GM08714 (cell line): ENCODE measurements at regions not wholly inside any gene's neighbourhood (a gene's known extent, or its start where the extent isn't known, plus 50 kb on each side); places are given as distances from the start of the nearest gene placed in this dataset.
"Not testable (repeated sequence)": the region's sequence is repeated elsewhere in the genome, so short reads cannot be mapped to it uniquely, and the experiment has no call there.

ENCODE experiments used
- H3K4me3 ChIP-seq: fragments of 200-500 bp; sonication (Bioruptor generic); 2 replicates; pipeline ENCODE4 v1.5.1; 2014; ENCODE audit warnings: mild to moderate bottlenecking, low read length, inconsistent platforms
- ZNF274 ChIP-seq: IDR thresholded peaks from 2 replicates; pipeline ENCODE4 v1.6.1; 2012; ENCODE audit warnings: mild to moderate bottlenecking, low read depth, low read length

DNA sequence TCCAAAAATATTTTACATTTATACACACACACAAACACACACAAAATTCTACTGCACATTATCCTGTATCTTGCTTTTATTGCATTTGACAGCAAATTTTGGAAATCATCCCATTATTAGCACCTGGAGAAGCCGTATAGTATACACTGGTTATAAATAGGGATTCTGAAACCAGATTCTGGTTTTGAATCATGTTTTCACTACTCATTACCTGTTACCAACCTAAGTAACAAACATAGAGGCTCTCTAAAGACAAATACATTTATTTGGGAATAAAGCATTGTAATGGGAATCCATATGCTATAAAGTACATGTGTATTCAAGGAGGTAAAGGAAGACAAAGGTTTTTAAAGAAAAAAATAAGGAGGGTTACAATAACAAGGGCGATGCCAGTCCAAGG is 106.8 kb downstream of the OR2B2 start:
- no peak overlapping the region for H3K4me3 ChIP-seq
- TF ChIP-seq ZNF274: no peak

- H3K4me3 ChIP-seq: no peak overlapping the region
- no peak for TF ChIP-seq ZNF274
Observed at GRCh38 chr6:27804851-27805250, 107.3 kb downstream of the OR2B2 start.

- TF ChIP-seq ZNF274: no peak
- H3K4me3 ChIP-seq: no peak overlapping the region
Observed at GRCh38 chr6:27800731-27801373, 111.3 kb downstream of the OR2B2 start.

- H3K4me3 ChIP-seq: no peak overlapping the region
- no peak for TF ChIP-seq ZNF274
Observed at GRCh38 chr6:27797960-27798359, 114.2 kb downstream of the OR2B2 start.

GRCh38 chr6:27796736-27797481 is 115.3 kb downstream of the OR2B2 start:
- H3K4me3 ChIP-seq: not testable (repeated sequence)

- TF ChIP-seq ZNF274: no peak
Observed at GRCh38 chr6:27795697-27796494, 116.3 kb downstream of the OR2B2 start.

GRCh38 chr6:27791182-27791943 is 120.8 kb downstream of the OR2B2 start:
- H3K4me3 ChIP-seq: peak overlapping the region; percentile 86
- no peak for TF ChIP-seq ZNF274

More at GRCh38 chr6:27795697-27796494, 116.3 kb downstream of the OR2B2 start:
- H3K4me3 ChIP-seq: no peak overlapping the region

DNA sequence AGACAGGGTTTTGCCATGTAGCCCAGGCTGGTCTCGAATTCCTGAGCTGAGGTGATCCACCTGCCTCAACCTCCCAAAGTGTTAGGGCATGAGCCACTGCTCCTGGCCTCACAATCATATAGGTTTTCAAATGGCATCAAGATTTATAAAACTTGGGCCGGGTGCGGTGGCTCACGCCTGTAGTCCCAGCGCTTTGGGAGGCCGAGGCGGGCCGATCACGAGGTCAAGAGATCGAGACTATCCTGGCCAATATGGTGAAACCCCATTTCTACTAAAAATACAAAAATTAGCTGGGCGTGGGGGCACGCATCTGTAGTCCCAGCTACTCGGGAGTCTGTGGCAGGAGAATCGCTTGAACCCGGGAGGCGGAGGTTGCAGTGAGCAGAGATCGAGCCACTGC is 123.8 kb downstream of the OR2B2 start:
- H3K4me3 ChIP-seq: not testable (repeated sequence)

GRCh38 chr6:27786048-27786447 is 126.1 kb downstream of the OR2B2 start:
- no peak for TF ChIP-seq ZNF274
- H3K4me3 ChIP-seq: no peak overlapping the region

DNA sequence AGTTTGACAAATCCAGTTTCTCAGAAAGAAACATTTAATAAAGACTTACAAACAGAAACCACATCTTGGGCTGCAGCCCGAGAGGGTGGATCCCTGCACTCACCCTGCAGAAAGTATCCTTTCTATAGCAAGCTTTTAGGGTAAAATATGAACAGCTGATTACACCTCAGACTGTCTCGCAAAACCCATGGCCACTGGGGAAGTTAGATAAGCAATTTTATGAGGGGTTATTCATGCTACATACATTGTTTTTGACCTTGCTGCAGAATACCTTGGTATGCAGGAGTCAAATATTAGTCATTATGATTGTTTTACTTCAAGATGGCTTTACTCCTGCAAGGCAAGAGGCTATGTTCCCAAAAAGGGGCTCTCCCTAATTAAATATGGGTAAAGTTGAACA is 126.9 kb downstream of the OR2B2 start:
- TF ChIP-seq ZNF274: no peak
- no peak overlapping the region for H3K4me3 ChIP-seq

- no peak for TF ChIP-seq ZNF274
- no peak overlapping the region for H3K4me3 ChIP-seq
Observed at GRCh38 chr6:27782748-27783147, 129.4 kb downstream of the OR2B2 start.

- no peak for TF ChIP-seq ZNF274
- H3K4me3 ChIP-seq: no peak overlapping the region
Observed at GRCh38 chr6:27778625-27779417, 133.4 kb downstream of the OR2B2 start.

DNA sequence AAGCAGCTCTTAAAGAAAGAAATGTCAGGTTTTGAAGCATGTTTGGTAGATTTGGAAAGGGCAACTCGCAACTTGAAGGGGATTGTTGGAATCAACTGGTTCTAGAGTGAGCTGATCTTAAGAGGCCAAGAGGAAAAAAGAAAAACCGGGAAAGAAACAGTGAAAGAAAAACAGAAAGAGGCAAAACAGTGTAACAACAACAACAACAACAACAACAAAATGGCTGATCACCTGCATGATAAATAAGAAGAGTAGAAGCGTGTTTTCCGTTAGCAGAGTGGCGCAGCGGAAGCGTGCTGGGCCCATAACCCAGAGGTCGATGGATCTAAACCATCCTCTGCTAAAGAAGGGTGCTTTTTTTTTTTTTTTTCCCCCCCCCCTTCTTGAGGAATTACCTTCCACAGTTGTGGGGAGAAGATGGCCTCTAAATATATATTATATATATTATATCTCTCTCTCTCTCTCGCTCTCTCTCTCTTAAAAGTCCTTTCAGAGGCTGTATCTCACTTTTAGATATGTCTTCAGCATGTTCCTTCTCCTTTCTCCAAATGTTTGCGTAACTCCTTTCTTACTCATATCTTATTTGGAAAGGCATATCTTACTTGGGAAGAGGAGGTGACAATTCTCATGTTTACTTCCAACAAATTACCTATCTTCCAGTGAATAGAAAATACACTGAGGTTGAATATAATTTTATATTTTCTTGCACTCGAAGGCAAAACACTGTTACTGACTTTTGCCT is 134.4 kb downstream of the OR2B2 start:
- H3K4me3 ChIP-seq: peak overlapping the region; percentile 64

More for the DNA sequence above, 134.4 kb downstream of the OR2B2 start:
- TF ChIP-seq ZNF274: no peak
